ENCODE measurements at regions not wholly inside any gene's neighbourhood (a gene's known extent, or its start where the extent isn't known, plus 50 kb on each side); places are given as distances from the start of the nearest gene placed in this dataset.
"Not testable (repeated sequence)": the region's sequence is repeated elsewhere in the genome, so short reads cannot be mapped to it uniquely, and the experiment has no call there.

GRCh38 chr2:205865056-205865455 is 182.8 kb downstream of the NRP2 start:
- Histone ChIP-seq H3K27ac (ENCODE audit: low read depth, low read length) (no peak overlapping the region), H3K4me3 (ENCODE audit: low read depth, low read length) (no peak overlapping the region), H3K9me3 (ENCODE audit: control insufficient read depth, insufficient read depth, low read length) (no peaks in the 10 kb centered on the region), H3K4me1 (ENCODE audit: control insufficient read depth, insufficient read depth, low read length) (no peaks in the 10 kb centered on the region), H3K27me3 (ENCODE audit: control insufficient read depth, insufficient read depth, low read length) (no peaks in the 10 kb centered on the region), H3K9ac (ENCODE audit: low read depth, low read length) (no peak overlapping the region), H3K36me3 (ENCODE audit: control insufficient read depth, insufficient read depth, low read length) (no peaks in the 10 kb centered on the region)

- no peaks in the 10 kb centered on the region for H3K4me1 ChIP-seq (ENCODE audit: control insufficient read depth, insufficient read depth, low read length)
- no peak overlapping the region for H3K4me3 ChIP-seq (ENCODE audit: low read depth, low read length)
- no peak overlapping the region for H3K9ac ChIP-seq (ENCODE audit: low read depth, low read length)
- no peak overlapping the region for H3K27ac ChIP-seq (ENCODE audit: low read depth, low read length)
- no peaks in the 10 kb centered on the region for H3K27me3 ChIP-seq (ENCODE audit: control insufficient read depth, insufficient read depth, low read length)
- no peaks in the 10 kb centered on the region for H3K36me3 ChIP-seq (ENCODE audit: control insufficient read depth, insufficient read depth, low read length)
- H3K9me3 ChIP-seq (ENCODE audit: control insufficient read depth, insufficient read depth, low read length), result no peaks in the 10 kb centered on the region
These were observed 182.2 kb downstream of the NRP2 start for GRCh38 chr2:205864491-205864890.

GRCh38 chr2:205862761-205863160 is 180.5 kb downstream of the NRP2 start:
- H3K27ac ChIP-seq (ENCODE audit: low read depth, low read length); H3K27me3 ChIP-seq (ENCODE audit: control insufficient read depth, insufficient read depth, low read length); H3K4me1 ChIP-seq (ENCODE audit: control insufficient read depth, insufficient read depth, low read length); H3K9ac ChIP-seq (ENCODE audit: low read depth, low read length); H3K9me3 ChIP-seq (ENCODE audit: control insufficient read depth, insufficient read depth, low read length); H3K36me3 ChIP-seq (ENCODE audit: control insufficient read depth, insufficient read depth, low read length); H3K4me3 ChIP-seq (ENCODE audit: low read depth, low read length): not testable (repeated sequence)

GRCh38 chr2:205860885-205861284 is 178.6 kb downstream of the NRP2 start:
- Histone ChIP-seq H3K4me1 (ENCODE audit: control insufficient read depth, insufficient read depth, low read length) (no peaks in the 10 kb centered on the region), H3K27ac (ENCODE audit: low read depth, low read length) (no peak overlapping the region), H3K36me3 (ENCODE audit: control insufficient read depth, insufficient read depth, low read length) (no peaks in the 10 kb centered on the region), H3K9ac (ENCODE audit: low read depth, low read length) (no peak overlapping the region), H3K9me3 (ENCODE audit: control insufficient read depth, insufficient read depth, low read length) (no peaks in the 10 kb centered on the region), H3K27me3 (ENCODE audit: control insufficient read depth, insufficient read depth, low read length) (no peaks in the 10 kb centered on the region), H3K4me3 (ENCODE audit: low read depth, low read length) (no peak overlapping the region)

GRCh38 chr2:205860181-205860580 is 177.9 kb downstream of the NRP2 start:
- Histone ChIP-seq H3K27ac (ENCODE audit: low read depth, low read length) (no peak overlapping the region), H3K36me3 (ENCODE audit: control insufficient read depth, insufficient read depth, low read length) (no peaks in the 10 kb centered on the region), H3K4me3 (ENCODE audit: low read depth, low read length) (no peak overlapping the region), H3K9ac (ENCODE audit: low read depth, low read length) (no peak overlapping the region), H3K4me1 (ENCODE audit: control insufficient read depth, insufficient read depth, low read length) (no peaks in the 10 kb centered on the region), H3K27me3 (ENCODE audit: control insufficient read depth, insufficient read depth, low read length) (no peaks in the 10 kb centered on the region), H3K9me3 (ENCODE audit: control insufficient read depth, insufficient read depth, low read length) (no peaks in the 10 kb centered on the region)

GRCh38 chr2:205858881-205859441 is 176.7 kb downstream of the NRP2 start:
- no peak overlapping the region for H3K4me3 ChIP-seq (ENCODE audit: low read depth, low read length)
- H3K27me3 ChIP-seq (ENCODE audit: control insufficient read depth, insufficient read depth, low read length), result no peaks in the 10 kb centered on the region
- H3K36me3 ChIP-seq (ENCODE audit: control insufficient read depth, insufficient read depth, low read length), result no peaks in the 10 kb centered on the region
- H3K4me1 ChIP-seq (ENCODE audit: control insufficient read depth, insufficient read depth, low read length), result no peaks in the 10 kb centered on the region
- H3K27ac ChIP-seq (ENCODE audit: low read depth, low read length), result no peak overlapping the region
- H3K9me3 ChIP-seq (ENCODE audit: control insufficient read depth, insufficient read depth, low read length), result no peaks in the 10 kb centered on the region
- H3K9ac ChIP-seq (ENCODE audit: low read depth, low read length), result no peak overlapping the region

- Histone ChIP-seq H3K9ac (ENCODE audit: low read depth, low read length) (no peak overlapping the region), H3K27ac (ENCODE audit: low read depth, low read length) (no peak overlapping the region), H3K36me3 (ENCODE audit: control insufficient read depth, insufficient read depth, low read length) (no peaks in the 10 kb centered on the region), H3K27me3 (ENCODE audit: control insufficient read depth, insufficient read depth, low read length) (no peaks in the 10 kb centered on the region), H3K4me1 (ENCODE audit: control insufficient read depth, insufficient read depth, low read length) (peaks cover 2% of the 10 kb centered on the region), H3K9me3 (ENCODE audit: control insufficient read depth, insufficient read depth, low read length) (no peaks in the 10 kb centered on the region), H3K4me3 (ENCODE audit: low read depth, low read length) (no peak overlapping the region)
These were observed 176.0 kb downstream of the NRP2 start for GRCh38 chr2:205858275-205858674.

- Histone ChIP-seq H3K9ac (ENCODE audit: low read depth, low read length) (no peak overlapping the region), H3K9me3 (ENCODE audit: control insufficient read depth, insufficient read depth, low read length) (no peaks in the 10 kb centered on the region), H3K36me3 (ENCODE audit: control insufficient read depth, insufficient read depth, low read length) (no peaks in the 10 kb centered on the region), H3K27me3 (ENCODE audit: control insufficient read depth, insufficient read depth, low read length) (no peaks in the 10 kb centered on the region), H3K27ac (ENCODE audit: low read depth, low read length) (no peak overlapping the region), H3K4me1 (ENCODE audit: control insufficient read depth, insufficient read depth, low read length) (peaks cover 7% of the 10 kb centered on the region), H3K4me3 (ENCODE audit: low read depth, low read length) (no peak overlapping the region)
These were observed 175.4 kb downstream of the NRP2 start for GRCh38 chr2:205857520-205858237.

- Histone ChIP-seq H3K4me3 (ENCODE audit: low read depth, low read length) (no peak overlapping the region), H3K4me1 (ENCODE audit: control insufficient read depth, insufficient read depth, low read length) (peaks cover 9% of the 10 kb centered on the region), H3K9me3 (ENCODE audit: control insufficient read depth, insufficient read depth, low read length) (no peaks in the 10 kb centered on the region), H3K9ac (ENCODE audit: low read depth, low read length) (no peak overlapping the region), H3K27ac (ENCODE audit: low read depth, low read length) (no peak overlapping the region), H3K27me3 (ENCODE audit: control insufficient read depth, insufficient read depth, low read length) (no peaks in the 10 kb centered on the region), H3K36me3 (ENCODE audit: control insufficient read depth, insufficient read depth, low read length) (no peaks in the 10 kb centered on the region)
These were observed 170.2 kb downstream of the NRP2 start for GRCh38 chr2:205852457-205852856.

GRCh38 chr2:205850611-205851010 is 168.3 kb downstream of the NRP2 start:
- Histone ChIP-seq H3K4me3 (ENCODE audit: low read depth, low read length) (no peak overlapping the region), H3K9me3 (ENCODE audit: control insufficient read depth, insufficient read depth, low read length) (no peaks in the 10 kb centered on the region), H3K4me1 (ENCODE audit: control insufficient read depth, insufficient read depth, low read length) (peaks cover 9% of the 10 kb centered on the region), H3K9ac (ENCODE audit: low read depth, low read length) (no peak overlapping the region), H3K27me3 (ENCODE audit: control insufficient read depth, insufficient read depth, low read length) (no peaks in the 10 kb centered on the region), H3K36me3 (ENCODE audit: control insufficient read depth, insufficient read depth, low read length) (no peaks in the 10 kb centered on the region), H3K27ac (ENCODE audit: low read depth, low read length) (no peak overlapping the region)

- no peak overlapping the region for H3K4me3 ChIP-seq (ENCODE audit: low read depth, low read length)
- H3K9me3 ChIP-seq (ENCODE audit: control insufficient read depth, insufficient read depth, low read length), result no peaks in the 10 kb centered on the region
- peaks cover 9% of the 10 kb centered on the region for H3K4me1 ChIP-seq (ENCODE audit: control insufficient read depth, insufficient read depth, low read length)
- no peaks in the 10 kb centered on the region for H3K27me3 ChIP-seq (ENCODE audit: control insufficient read depth, insufficient read depth, low read length)
- H3K9ac ChIP-seq (ENCODE audit: low read depth, low read length), result no peak overlapping the region
- H3K36me3 ChIP-seq (ENCODE audit: control insufficient read depth, insufficient read depth, low read length), result no peaks in the 10 kb centered on the region
- H3K27ac ChIP-seq (ENCODE audit: low read depth, low read length), result no peak overlapping the region
These were observed 167.8 kb downstream of the NRP2 start for GRCh38 chr2:205850132-205850531.
